ENCODE measurements at regions not wholly inside any gene's neighbourhood (a gene's known extent, or its start where the extent isn't known, plus 50 kb on each side); places are given as distances from the start of the nearest gene placed in this dataset.

DNA sequence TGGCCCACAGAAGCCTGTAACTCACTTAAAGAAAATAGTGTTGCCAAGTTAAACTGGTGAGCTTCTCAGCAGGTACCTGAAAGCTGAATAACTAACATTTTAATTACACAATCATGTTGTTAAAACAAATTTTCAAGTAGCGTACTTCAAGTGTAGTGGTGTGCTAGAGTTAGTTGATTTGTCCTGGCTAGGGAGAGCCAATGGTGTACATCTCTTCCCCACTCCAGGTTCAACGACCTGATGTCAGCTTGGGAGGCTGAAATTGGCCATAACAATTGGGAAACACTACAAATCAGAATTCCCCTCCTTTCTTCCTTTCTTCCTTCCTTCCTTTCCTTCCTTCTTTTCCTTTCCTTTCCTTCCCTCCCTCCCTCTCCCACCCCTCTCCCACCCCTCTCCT, 295.3 kb upstream of the SLC24A2 start:
- Mint-ChIP-seq H3K4me3 (no peak overlapping the region), H3K9me3 (peaks cover 1% of the 10 kb centered on the region), H3K27ac (no peak overlapping the region), H3K36me3 (ENCODE audit: low read depth) (no peaks in the 10 kb centered on the region), H3K27me3 (ENCODE audit: insufficient read depth) (no peaks in the 10 kb centered on the region), H3K4me1 (no peaks in the 10 kb centered on the region)
- H3K36me3 ChIP-seq (ENCODE audit: control insufficient read depth, insufficient read depth, low read length), result no peaks in the 10 kb centered on the region
- WGBS, 2 experiments (ENCODE audit: insufficient coverage in 1 of 2, insufficient read length in 1 of 2), result 54% methylated on average over 2 of the region's 2 CpGs; no CpG with 5 or more reads in 1 of the 2 experiments
- TF ChIP-seq, protein P1, sequence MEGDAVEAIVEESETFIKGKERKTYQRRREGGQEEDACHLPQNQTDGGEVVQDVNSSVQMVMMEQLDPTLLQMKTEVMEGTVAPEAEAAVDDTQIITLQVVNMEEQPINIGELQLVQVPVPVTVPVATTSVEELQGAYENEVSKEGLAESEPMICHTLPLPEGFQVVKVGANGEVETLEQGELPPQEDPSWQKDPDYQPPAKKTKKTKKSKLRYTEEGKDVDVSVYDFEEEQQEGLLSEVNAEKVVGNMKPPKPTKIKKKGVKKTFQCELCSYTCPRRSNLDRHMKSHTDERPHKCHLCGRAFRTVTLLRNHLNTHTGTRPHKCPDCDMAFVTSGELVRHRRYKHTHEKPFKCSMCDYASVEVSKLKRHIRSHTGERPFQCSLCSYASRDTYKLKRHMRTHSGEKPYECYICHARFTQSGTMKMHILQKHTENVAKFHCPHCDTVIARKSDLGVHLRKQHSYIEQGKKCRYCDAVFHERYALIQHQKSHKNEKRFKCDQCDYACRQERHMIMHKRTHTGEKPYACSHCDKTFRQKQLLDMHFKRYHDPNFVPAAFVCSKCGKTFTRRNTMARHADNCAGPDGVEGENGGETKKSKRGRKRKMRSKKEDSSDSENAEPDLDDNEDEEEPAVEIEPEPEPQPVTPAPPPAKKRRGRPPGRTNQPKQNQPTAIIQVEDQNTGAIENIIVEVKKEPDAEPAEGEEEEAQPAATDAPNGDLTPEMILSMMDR (conservative IDR thresholded peaks at IDR 0.05), result no peak
- no peaks in the 10 kb centered on the region for H3K4me1 ChIP-seq (ENCODE audit: control insufficient read depth, insufficient read depth, low read length)
- no peak overlapping the region for H3K4me3 ChIP-seq (ENCODE audit: low read length)
- H3K9ac ChIP-seq (ENCODE audit: extremely low read depth, low read length, poor library complexity, severe bottlenecking), result no peak overlapping the region
- H3K27me3 ChIP-seq (ENCODE audit: control insufficient read depth, insufficient read depth, low read length, poor library complexity, severe bottlenecking), result no peaks in the 10 kb centered on the region
- DNase-seq, result no peak
- peak overlapping the region; percentile 78 for H3K27ac ChIP-seq (ENCODE audit: low read depth, low read length)
- H3K9me3 ChIP-seq (ENCODE audit: control insufficient read depth, low read length), result no peaks in the 10 kb centered on the region

GRCh38 chr9:20083390-20083789, 294.6 kb upstream of the SLC24A2 start:
- H3K36me3 ChIP-seq (ENCODE audit: control insufficient read depth, insufficient read depth, low read length), result no peaks in the 10 kb centered on the region
- H3K36me3 Mint-ChIP-seq (ENCODE audit: low read depth), result no peaks in the 10 kb centered on the region
- H3K9me3 ChIP-seq (ENCODE audit: control insufficient read depth, low read length), result no peaks in the 10 kb centered on the region
- no peak overlapping the region for H3K9ac ChIP-seq (ENCODE audit: extremely low read depth, low read length, poor library complexity, severe bottlenecking)
- H3K27ac Mint-ChIP-seq, result no peak overlapping the region
- H3K4me3 ChIP-seq (ENCODE audit: low read length), result no peak overlapping the region
- peaks cover 3% of the 10 kb centered on the region for H3K4me1 Mint-ChIP-seq
- 80 to 96% methylated on average over 2 to 4 of the region's 4 CpGs for WGBS, 2 experiments (ENCODE audit: insufficient coverage in 1 of 2, insufficient read length in 1 of 2)
- TF ChIP-seq, protein P1 (conservative IDR thresholded peaks at IDR 0.05), result no peak
- peak overlapping the region; percentile 21 for H3K27ac ChIP-seq (ENCODE audit: low read depth, low read length)
- no peaks in the 10 kb centered on the region for H3K4me1 ChIP-seq (ENCODE audit: control insufficient read depth, insufficient read depth, low read length)
- no peak for DNase-seq
- no peaks in the 10 kb centered on the region for H3K27me3 Mint-ChIP-seq (ENCODE audit: insufficient read depth)
- H3K4me3 Mint-ChIP-seq, result no peak overlapping the region
- H3K27me3 ChIP-seq (ENCODE audit: control insufficient read depth, insufficient read depth, low read length, poor library complexity, severe bottlenecking), result no peaks in the 10 kb centered on the region
- peaks cover 1% of the 10 kb centered on the region for H3K9me3 Mint-ChIP-seq

DNA sequence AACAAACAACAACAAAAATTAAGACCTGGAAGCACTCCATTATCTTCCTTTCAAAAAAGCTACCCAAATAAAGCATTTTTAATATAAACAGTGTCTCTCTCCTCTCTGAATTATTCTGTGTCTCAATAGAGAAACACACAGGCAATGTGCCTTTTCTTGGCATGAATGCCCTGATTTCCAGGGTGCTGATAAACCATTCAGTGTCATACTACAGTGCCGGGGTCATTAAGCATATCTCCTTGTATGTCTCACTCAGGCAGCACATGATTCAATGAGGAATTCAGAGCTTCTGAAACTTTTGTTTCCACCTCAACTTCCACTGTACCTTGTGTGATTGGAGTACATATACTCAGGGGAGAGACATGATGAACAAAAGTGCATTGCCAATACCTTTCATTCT, 294.0 kb upstream of the SLC24A2 start:
- DNase-seq, result no peak
- peaks cover under 1% of the 10 kb centered on the region for H3K27me3 Mint-ChIP-seq (ENCODE audit: insufficient read depth)

More for the DNA sequence above, 294.0 kb upstream of the SLC24A2 start:
- Mint-ChIP-seq H3K36me3 (ENCODE audit: low read depth) (no peaks in the 10 kb centered on the region), H3K4me3 (no peak overlapping the region), H3K9me3 (peaks cover 1% of the 10 kb centered on the region), H3K27ac (no peak overlapping the region), H3K4me1 (peaks cover 3% of the 10 kb centered on the region)
- Histone ChIP-seq H3K36me3 (ENCODE audit: control insufficient read depth, insufficient read depth, low read length) (no peaks in the 10 kb centered on the region), H3K4me1 (ENCODE audit: control insufficient read depth, insufficient read depth, low read length) (no peaks in the 10 kb centered on the region), H3K4me3 (ENCODE audit: low read length) (no peak overlapping the region), H3K27ac (ENCODE audit: low read depth, low read length) (no peak overlapping the region), H3K27me3 (ENCODE audit: control insufficient read depth, insufficient read depth, low read length, poor library complexity, severe bottlenecking) (no peaks in the 10 kb centered on the region), H3K9ac (ENCODE audit: extremely low read depth, low read length, poor library complexity, severe bottlenecking) (no peak overlapping the region), H3K9me3 (ENCODE audit: control insufficient read depth, low read length) (no peaks in the 10 kb centered on the region)
- WGBS, 2 experiments (ENCODE audit: insufficient coverage in 1 of 2, insufficient read length in 1 of 2), result 88 to 100% methylated on average over 1 of the region's 1 CpG
- TF ChIP-seq, protein P1 (conservative IDR thresholded peaks at IDR 0.05), result no peak

All from endodermal cell (in vitro differentiated cells).